Left ventricle myocardium inferior (tissue), 1 donor: ENCODE measurements at regions not wholly inside any gene's neighbourhood (a gene's known extent, or its start where the extent isn't known, plus 50 kb on each side); places are given as distances from the start of the nearest gene placed in this dataset.

ENCODE experiments used
- DNase-seq: peaks from one replicate; pipeline ENCODE4 v3.0.0-alpha.2; 2020
- H3K27ac ChIP-seq: fragments of 200-600 bp; replicated peaks from 2 replicates; pipeline ENCODE4 v1.8.0; 2021
- H3K27me3 ChIP-seq: fragments of 200-600 bp; 2 replicates; pipeline ENCODE4 v1.8.0; 2021; ENCODE audit warnings: low read depth
- H3K36me3 ChIP-seq: fragments of 200-600 bp; 2 replicates; pipeline ENCODE4 v1.8.0; 2021
- H3K4me1 ChIP-seq: fragments of 200-600 bp; 2 replicates; pipeline ENCODE4 v1.8.0; 2021
- H3K4me3 ChIP-seq: fragments of 200-600 bp; 2 replicates; pipeline ENCODE4 v1.8.0; 2021; ENCODE audit warnings: mild to moderate bottlenecking, moderate library complexity
- H3K9me3 ChIP-seq: fragments of 200-600 bp; replicated peaks from 2 replicates; pipeline ENCODE4 v1.8.0; 2021
- intact Hi-C: fragments of 100-400 bp; cut with micrococcal nuclease; formaldehyde crosslinking; loops from one replicate; pipeline ENCODE4 v1.11.0; 2022
- TF ChIP-seq, protein P1 (sequence below): fragments of 200-600 bp; IDR thresholded peaks from 2 replicates; pipeline ENCODE4 v1.8.0; 2021; ENCODE audit warnings: antibody characterized with exemption, mild to moderate bottlenecking, borderline replicate concordance
- donor health status: DM: no; HTN: yes; CAD: no; lungs with severe emphysema.

DNA sequence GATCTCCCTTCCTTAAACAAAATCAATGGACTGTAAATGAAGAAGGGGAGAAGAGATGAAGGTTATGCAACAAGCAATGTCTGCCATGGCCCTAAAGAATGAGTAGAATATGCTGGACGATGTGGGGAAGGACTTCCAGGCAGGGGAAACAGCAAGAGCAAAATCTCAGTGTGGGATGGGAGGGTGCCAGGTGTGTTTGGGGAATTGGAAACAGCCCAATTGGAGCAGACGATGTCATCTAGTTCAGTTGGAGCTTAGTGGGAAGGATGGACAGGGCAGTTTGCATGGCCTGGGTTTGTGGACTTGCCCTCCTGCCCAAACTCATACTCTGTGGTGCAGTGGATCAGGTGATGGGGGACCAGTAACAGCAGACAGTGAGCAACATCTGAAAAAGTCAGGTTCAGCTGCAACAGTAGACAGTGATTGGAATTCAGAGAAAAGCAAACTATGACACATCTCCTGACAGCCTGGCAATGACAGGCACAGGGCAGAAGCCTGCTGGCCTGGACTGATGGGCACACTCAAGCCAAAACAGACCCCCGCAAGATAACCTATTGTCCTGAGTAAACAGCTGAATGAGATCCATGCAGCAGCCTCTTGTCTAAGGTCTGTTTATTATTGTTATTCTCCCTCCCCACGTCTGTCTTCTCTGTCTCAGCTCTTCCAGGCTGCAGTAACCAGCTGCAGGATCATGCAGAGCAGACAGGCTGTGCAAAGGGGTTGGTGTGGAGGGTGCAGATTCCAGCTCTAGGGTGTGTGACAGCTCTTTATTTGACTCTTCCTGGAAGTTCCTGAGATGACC, 50.5 kb upstream of the PRELP start:
- no peak overlapping the region for H3K4me3 ChIP-seq
- no peaks in the 10 kb centered on the region for H3K9me3 ChIP-seq
- no peak overlapping the region for H3K27ac ChIP-seq
- intact Hi-C loops: no loop called here
- H3K36me3 ChIP-seq: no peaks in the 10 kb centered on the region
- DNase-seq: no peak
- TF ChIP-seq, protein P1, sequence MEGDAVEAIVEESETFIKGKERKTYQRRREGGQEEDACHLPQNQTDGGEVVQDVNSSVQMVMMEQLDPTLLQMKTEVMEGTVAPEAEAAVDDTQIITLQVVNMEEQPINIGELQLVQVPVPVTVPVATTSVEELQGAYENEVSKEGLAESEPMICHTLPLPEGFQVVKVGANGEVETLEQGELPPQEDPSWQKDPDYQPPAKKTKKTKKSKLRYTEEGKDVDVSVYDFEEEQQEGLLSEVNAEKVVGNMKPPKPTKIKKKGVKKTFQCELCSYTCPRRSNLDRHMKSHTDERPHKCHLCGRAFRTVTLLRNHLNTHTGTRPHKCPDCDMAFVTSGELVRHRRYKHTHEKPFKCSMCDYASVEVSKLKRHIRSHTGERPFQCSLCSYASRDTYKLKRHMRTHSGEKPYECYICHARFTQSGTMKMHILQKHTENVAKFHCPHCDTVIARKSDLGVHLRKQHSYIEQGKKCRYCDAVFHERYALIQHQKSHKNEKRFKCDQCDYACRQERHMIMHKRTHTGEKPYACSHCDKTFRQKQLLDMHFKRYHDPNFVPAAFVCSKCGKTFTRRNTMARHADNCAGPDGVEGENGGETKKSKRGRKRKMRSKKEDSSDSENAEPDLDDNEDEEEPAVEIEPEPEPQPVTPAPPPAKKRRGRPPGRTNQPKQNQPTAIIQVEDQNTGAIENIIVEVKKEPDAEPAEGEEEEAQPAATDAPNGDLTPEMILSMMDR: no peak
- peaks cover 33% of the 10 kb centered on the region for H3K27me3 ChIP-seq
- no peaks in the 10 kb centered on the region for H3K4me1 ChIP-seq

DNA sequence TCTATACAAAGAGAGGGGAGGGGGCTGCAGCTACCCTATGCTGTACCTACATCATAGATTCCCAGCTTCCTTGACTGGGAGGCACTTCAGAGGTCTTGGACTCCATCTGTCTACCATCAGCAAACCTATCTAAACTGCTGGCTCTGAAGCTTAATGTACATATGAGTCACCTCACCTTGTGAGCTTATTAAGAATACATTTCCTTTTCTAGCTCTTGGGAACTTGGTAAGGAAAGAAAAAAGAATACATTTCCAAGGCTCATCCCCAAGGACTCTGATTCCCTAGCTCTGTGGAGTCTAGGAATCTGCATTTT, 50.0 kb upstream of the PRELP start:
- no peaks in the 10 kb centered on the region for H3K36me3 ChIP-seq
- intact Hi-C loops: no loop called here
- H3K27me3 ChIP-seq: peaks cover 33% of the 10 kb centered on the region
- H3K27ac ChIP-seq: no peak overlapping the region
- H3K4me1 ChIP-seq: no peaks in the 10 kb centered on the region
- H3K9me3 ChIP-seq: no peaks in the 10 kb centered on the region
- no peak overlapping the region for H3K4me3 ChIP-seq
- no peak for DNase-seq
- TF ChIP-seq, protein P1: no peak
